VCaP (cell line): ENCODE measurements at regions not wholly inside any gene's neighbourhood (a gene's known extent, or its start where the extent isn't known, plus 50 kb on each side); places are given as distances from the start of the nearest gene placed in this dataset.

Experiments used
- H3K27ac ChIP-seq: fragments of 450-650 bp; 2 replicates; pipeline ENCODE4 v1.5.1; 2017
- TF ChIP-seq, protein P1 (sequence below): fragments of 450-650 bp; conservative IDR thresholded peaks from 2 replicates; pipeline ENCODE4 v1.5.1; 2017; ENCODE audit warnings: mild to moderate bottlenecking, moderate library complexity

DNA sequence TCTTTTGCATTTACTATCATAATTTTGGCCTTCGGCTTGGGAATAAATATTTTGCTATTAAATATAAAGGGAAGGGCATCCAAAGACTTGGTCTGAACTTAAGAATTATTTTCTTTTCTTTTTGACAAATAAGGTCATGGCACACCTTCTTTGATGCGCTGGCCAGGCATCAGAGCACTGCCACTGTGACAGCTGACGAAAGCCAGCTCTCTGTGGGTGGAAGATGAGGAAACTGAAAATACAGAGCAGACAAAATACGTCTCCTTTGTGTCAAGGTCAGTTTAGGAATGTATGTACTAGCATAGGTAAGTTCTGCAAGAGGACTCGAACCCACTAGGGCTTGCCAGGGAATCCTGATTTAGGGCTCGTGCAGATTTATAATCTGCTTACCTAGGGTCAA lies 155.9 kb upstream of the MEIS1 start:
- H3K27ac ChIP-seq, result no peak overlapping the region
- TF ChIP-seq, protein P1, sequence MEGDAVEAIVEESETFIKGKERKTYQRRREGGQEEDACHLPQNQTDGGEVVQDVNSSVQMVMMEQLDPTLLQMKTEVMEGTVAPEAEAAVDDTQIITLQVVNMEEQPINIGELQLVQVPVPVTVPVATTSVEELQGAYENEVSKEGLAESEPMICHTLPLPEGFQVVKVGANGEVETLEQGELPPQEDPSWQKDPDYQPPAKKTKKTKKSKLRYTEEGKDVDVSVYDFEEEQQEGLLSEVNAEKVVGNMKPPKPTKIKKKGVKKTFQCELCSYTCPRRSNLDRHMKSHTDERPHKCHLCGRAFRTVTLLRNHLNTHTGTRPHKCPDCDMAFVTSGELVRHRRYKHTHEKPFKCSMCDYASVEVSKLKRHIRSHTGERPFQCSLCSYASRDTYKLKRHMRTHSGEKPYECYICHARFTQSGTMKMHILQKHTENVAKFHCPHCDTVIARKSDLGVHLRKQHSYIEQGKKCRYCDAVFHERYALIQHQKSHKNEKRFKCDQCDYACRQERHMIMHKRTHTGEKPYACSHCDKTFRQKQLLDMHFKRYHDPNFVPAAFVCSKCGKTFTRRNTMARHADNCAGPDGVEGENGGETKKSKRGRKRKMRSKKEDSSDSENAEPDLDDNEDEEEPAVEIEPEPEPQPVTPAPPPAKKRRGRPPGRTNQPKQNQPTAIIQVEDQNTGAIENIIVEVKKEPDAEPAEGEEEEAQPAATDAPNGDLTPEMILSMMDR, result no peak

GRCh38 chr2:66275984-66276383 lies 158.9 kb upstream of the MEIS1 start:
- H3K27ac ChIP-seq, result no peak overlapping the region
- TF ChIP-seq, protein P1, result no peak

DNA sequence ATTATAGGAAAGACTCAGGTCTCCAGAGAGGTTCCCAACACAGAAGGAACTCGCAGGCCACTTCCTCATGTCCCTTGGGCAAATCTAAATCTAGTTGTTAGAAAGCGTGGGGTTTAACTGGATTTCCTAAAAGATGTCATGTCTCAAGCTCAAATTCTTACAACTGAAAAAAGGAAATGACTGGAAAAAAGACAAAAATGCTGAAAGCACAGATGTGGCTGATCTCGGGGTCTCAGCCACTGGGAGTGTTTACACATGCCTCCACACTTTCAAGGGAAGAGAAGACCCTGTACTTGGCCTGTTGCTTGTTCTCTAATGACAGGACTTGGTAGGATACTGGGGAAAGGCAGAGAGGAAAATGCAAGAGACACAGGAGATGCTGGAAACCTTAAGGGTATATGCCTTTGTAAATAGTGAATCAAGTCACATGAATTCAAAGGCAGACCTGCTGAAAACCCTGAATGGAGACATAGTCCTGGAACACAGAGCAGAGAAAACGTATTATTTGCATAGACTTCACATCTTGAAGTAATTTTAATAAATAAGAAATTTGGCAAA lies 160.9 kb upstream of the MEIS1 start:
- TF ChIP-seq, protein P1, result no peak
- H3K27ac ChIP-seq, result no peak overlapping the region

- TF ChIP-seq, protein P1, result no peak
- no peak overlapping the region for H3K27ac ChIP-seq
These were observed 162.2 kb upstream of the MEIS1 start for GRCh38 chr2:66272751-66273150.

- TF ChIP-seq, protein P1, result no peak
These were observed 163.1 kb upstream of the MEIS1 start for GRCh38 chr2:66271777-66272176.

GRCh38 chr2:66270247-66270646 lies 164.7 kb upstream of the MEIS1 start:
- TF ChIP-seq, protein P1, result no peak
- H3K27ac ChIP-seq, result no peak overlapping the region

More at GRCh38 chr2:66271777-66272176, 163.1 kb upstream of the MEIS1 start:
- no peak overlapping the region for H3K27ac ChIP-seq

DNA sequence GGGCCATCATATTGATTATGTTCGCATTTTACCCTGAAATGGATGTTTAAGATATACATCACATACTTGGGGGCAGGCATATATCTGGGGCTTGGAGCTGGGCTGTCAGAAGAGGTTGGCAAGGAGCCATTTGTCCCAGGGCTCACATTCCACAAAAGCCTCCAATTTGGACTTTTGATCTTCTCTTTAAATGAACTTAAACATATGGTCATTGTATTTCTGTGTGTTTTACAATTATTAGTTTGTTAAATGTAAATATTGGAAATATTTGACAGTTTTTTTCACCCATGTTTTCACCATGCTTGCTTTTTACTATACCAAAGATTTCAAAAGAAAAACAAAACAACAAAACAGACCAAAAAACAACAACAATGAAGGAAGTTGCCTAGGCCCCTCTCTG lies 165.8 kb upstream of the MEIS1 start:
- H3K27ac ChIP-seq, result no peak overlapping the region
- TF ChIP-seq, protein P1, result no peak

GRCh38 chr2:66268756-66269155 lies 166.2 kb upstream of the MEIS1 start:
- TF ChIP-seq, protein P1, result no peak
- no peak overlapping the region for H3K27ac ChIP-seq
